ENCODE measurements at regions not wholly inside any gene's neighbourhood (a gene's known extent, or its start where the extent isn't known, plus 50 kb on each side); places are given as distances from the start of the nearest gene placed in this dataset.

DNA sequence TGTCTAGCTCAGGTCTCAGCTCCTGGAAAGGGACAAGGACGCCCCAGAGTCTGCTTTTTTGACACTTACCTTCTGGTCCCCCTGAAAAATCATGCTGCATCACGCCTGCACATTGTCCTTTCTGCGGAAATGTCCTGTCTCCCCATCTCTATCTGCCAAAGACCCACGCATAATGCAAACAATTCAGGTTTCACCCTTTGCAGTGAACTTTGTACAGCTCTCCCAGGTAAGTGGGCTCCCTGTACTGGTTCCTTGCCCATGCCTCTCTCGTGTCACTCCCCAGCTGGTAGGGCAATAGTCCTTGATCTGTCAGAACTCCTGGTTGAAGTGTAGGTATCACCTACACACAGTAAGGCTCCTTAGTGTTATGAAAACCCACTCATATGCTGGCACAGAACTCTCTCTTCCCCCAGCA, 102.9 kb upstream of the IRF2BP2 start:
- H3K9me3 ChIP-seq (ENCODE audit: control insufficient read depth, insufficient read depth, low read length): no peaks in the 10 kb centered on the region
- Mint-ChIP-seq H3K36me3 (no peaks in the 10 kb centered on the region), H3K4me3 (no peak overlapping the region), H3K27me3 (ENCODE audit: low read depth in 2 of 2) (peaks cover 0 to 3% of the 10 kb centered on the region in 2 donors), H3K9me3 (peaks cover 3 to 6% of the 10 kb centered on the region in 2 donors), H3K27ac (no peak overlapping the region), H3K4me1 (peaks cover 8 to 14% of the 10 kb centered on the region in 2 donors)
- no peak for DNase-seq
- no peaks in the 10 kb centered on the region for H3K27me3 ChIP-seq (ENCODE audit: control insufficient read depth, insufficient read depth, low read length)
- no peaks in the 10 kb centered on the region for H3K4me1 ChIP-seq (ENCODE audit: control insufficient read depth, insufficient read depth, low read length)
- no peak overlapping the region for H3K27ac ChIP-seq (ENCODE audit: low read length)
- no peak overlapping the region for H3K4me3 ChIP-seq (ENCODE audit: low read length)
- TF ChIP-seq, protein P1, sequence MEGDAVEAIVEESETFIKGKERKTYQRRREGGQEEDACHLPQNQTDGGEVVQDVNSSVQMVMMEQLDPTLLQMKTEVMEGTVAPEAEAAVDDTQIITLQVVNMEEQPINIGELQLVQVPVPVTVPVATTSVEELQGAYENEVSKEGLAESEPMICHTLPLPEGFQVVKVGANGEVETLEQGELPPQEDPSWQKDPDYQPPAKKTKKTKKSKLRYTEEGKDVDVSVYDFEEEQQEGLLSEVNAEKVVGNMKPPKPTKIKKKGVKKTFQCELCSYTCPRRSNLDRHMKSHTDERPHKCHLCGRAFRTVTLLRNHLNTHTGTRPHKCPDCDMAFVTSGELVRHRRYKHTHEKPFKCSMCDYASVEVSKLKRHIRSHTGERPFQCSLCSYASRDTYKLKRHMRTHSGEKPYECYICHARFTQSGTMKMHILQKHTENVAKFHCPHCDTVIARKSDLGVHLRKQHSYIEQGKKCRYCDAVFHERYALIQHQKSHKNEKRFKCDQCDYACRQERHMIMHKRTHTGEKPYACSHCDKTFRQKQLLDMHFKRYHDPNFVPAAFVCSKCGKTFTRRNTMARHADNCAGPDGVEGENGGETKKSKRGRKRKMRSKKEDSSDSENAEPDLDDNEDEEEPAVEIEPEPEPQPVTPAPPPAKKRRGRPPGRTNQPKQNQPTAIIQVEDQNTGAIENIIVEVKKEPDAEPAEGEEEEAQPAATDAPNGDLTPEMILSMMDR (IDR thresholded peaks at IDR 0.05): no peak
- no peak for ATAC-seq
- intact Hi-C loops (cut with micrococcal nuclease): no loop called here
- WGBS (ENCODE audit: insufficient coverage): 86% methylated on average over 5 of the region's 5 CpGs
- H3K36me3 ChIP-seq (ENCODE audit: control insufficient read depth, insufficient read depth, low read length): no peaks in the 10 kb centered on the region

DNA sequence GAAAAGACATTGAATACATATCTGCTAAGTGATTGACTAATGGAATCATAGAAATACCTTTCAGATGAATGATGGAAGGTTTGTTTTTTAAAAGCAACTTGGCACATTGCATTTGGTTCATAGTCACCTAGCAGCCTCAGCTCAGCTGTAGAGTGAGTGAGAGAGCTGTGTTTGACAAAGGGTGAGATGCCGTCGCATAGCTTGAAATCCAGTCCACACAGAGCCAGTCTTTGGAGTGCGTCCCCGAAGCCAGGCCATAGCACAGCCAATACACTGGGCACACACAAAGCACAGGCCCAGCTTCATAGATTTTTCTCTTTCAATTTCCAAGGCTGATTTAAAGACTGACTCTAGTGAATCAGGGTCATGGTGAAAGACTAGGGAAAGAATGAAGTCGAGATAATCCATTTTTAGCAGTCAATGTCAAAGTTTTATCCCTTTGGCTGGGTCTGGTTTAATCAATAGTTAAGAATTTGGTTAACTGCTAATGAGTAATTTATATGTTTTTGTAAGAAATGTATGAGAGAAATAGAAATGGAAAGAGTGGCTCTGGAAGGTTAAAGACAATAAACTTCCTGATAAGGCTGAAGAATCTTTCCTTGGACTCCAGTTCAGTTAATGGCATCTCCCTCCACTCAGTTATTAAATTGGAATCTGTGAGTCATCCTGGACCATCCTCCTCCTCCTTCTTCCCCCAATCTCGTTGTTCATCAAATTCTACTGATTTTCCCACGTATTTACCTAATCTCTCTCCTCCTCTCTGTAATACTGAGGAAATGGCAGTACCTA, 101.2 kb upstream of the IRF2BP2 start:
- no peaks in the 10 kb centered on the region for H3K27me3 ChIP-seq (ENCODE audit: control insufficient read depth, insufficient read depth, low read length)
- no peaks in the 10 kb centered on the region for H3K4me1 ChIP-seq (ENCODE audit: control insufficient read depth, insufficient read depth, low read length)
- intact Hi-C loops (cut with micrococcal nuclease): no loop called here
- H3K27ac Mint-ChIP-seq: no peak overlapping the region
- DNase-seq (no peak), ATAC-seq (no peak)
- no peaks in the 10 kb centered on the region for H3K9me3 ChIP-seq (ENCODE audit: control insufficient read depth, insufficient read depth, low read length)
- WGBS (ENCODE audit: insufficient coverage): 97% methylated on average over 6 of the region's 7 CpGs
- H3K4me3 ChIP-seq (ENCODE audit: low read length): no peak overlapping the region
- H3K36me3 Mint-ChIP-seq: no peaks in the 10 kb centered on the region
- no peaks in the 10 kb centered on the region for H3K36me3 ChIP-seq (ENCODE audit: control insufficient read depth, insufficient read depth, low read length)
- peaks cover 3 to 6% of the 10 kb centered on the region in 2 donors for H3K9me3 Mint-ChIP-seq
- H3K27ac ChIP-seq (ENCODE audit: low read length): no peak overlapping the region
- H3K27me3 Mint-ChIP-seq (ENCODE audit: low read depth in 2 of 2): peaks cover 0 to 4% of the 10 kb centered on the region in 2 donors
- H3K4me3 Mint-ChIP-seq: no peak overlapping the region
- TF ChIP-seq, protein P1 (IDR thresholded peaks at IDR 0.05): no peak
- peaks cover 10 to 16% of the 10 kb centered on the region in 2 donors for H3K4me1 Mint-ChIP-seq

GRCh38 chr1:234710381-234710780, 100.4 kb upstream of the IRF2BP2 start:
- no peaks in the 10 kb centered on the region for H3K27me3 ChIP-seq (ENCODE audit: control insufficient read depth, insufficient read depth, low read length)
- TF ChIP-seq, protein P1 (IDR thresholded peaks at IDR 0.05): no peak
- no peaks in the 10 kb centered on the region for H3K4me1 ChIP-seq (ENCODE audit: control insufficient read depth, insufficient read depth, low read length)
- no peak overlapping the region for H3K27ac ChIP-seq (ENCODE audit: low read length)
- 100% methylated on average over 4 of the region's 6 CpGs for WGBS (ENCODE audit: insufficient coverage)
- peaks cover 18 to 24% of the 10 kb centered on the region in 2 donors for H3K4me1 Mint-ChIP-seq
- H3K36me3 Mint-ChIP-seq: no peaks in the 10 kb centered on the region
- no peak overlapping the region for H3K4me3 Mint-ChIP-seq
- DNase-seq: no peak
- no peaks in the 10 kb centered on the region for H3K9me3 ChIP-seq (ENCODE audit: control insufficient read depth, insufficient read depth, low read length)
- no peak for ATAC-seq
- no peaks in the 10 kb centered on the region for H3K36me3 ChIP-seq (ENCODE audit: control insufficient read depth, insufficient read depth, low read length)
- no peak overlapping the region for H3K27ac Mint-ChIP-seq
- no peak overlapping the region for H3K4me3 ChIP-seq (ENCODE audit: low read length)
- H3K27me3 Mint-ChIP-seq (ENCODE audit: low read depth in 2 of 2): peaks cover 0 to 7% of the 10 kb centered on the region in 2 donors
- intact Hi-C loops (cut with micrococcal nuclease): no loop called here
- peaks cover 3 to 6% of the 10 kb centered on the region in 2 donors for H3K9me3 Mint-ChIP-seq
